ENCODE measurements at regions not wholly inside any gene's neighbourhood (a gene's known extent, or its start where the extent isn't known, plus 50 kb on each side); places are given as distances from the start of the nearest gene placed in this dataset.

DNA sequence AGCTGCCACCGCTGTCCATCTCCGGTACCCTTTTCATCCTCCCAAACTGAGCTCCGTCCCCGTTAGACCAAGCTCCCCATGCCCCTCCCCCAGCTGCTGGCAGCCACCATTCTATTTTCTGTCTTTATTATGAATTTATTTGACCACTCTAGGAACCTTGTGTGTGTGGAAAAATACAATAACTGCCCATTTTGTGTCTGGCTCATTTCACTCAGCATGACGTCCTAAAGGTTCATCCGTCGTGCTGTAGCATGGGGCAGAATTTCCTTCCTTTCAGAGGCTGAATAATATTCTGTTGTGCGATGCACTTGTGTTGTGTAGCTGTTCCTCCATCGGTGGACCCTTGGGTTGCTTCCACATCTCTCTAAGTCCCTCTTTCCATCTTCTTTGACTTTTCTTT lies 263.1 kb downstream of the SEC14L1 start:
- peaks cover 0 to 6% of the 10 kb centered on the region in 2 donors for H3K4me1 ChIP-seq (ENCODE audit: control insufficient read depth in 1 of 2, insufficient read depth in 2 of 2, low read length in 2 of 2)
- no peak for ATAC-seq (ENCODE audit: low FRiP score)
- WGBS, 2 donors = 45 to 46% methylated on average over 9 of the region's 9 CpGs
- H3K4me3 ChIP-seq (ENCODE audit: low read length in 2 of 2) = no peak overlapping the region
- intact Hi-C loops (cut with DNase I) = no loop called here
- no peak for DNase-seq
- H3K27ac ChIP-seq (ENCODE audit: low read depth in 1 of 2, low read length in 2 of 2) = peak overlapping the region; percentile 50 to 55
- no peaks in the 10 kb centered on the region for H3K27me3 ChIP-seq (ENCODE audit: control insufficient read depth in 1 of 2, insufficient read depth in 2 of 2, low read length in 1 of 2)
- H3K36me3 ChIP-seq (ENCODE audit: control insufficient read depth in 1 of 2, insufficient read depth in 2 of 2, low read length in 1 of 2) = no peaks in the 10 kb centered on the region
- no peaks in the 10 kb centered on the region for H3K9me3 ChIP-seq (ENCODE audit: control insufficient read depth, low read length)

DNA sequence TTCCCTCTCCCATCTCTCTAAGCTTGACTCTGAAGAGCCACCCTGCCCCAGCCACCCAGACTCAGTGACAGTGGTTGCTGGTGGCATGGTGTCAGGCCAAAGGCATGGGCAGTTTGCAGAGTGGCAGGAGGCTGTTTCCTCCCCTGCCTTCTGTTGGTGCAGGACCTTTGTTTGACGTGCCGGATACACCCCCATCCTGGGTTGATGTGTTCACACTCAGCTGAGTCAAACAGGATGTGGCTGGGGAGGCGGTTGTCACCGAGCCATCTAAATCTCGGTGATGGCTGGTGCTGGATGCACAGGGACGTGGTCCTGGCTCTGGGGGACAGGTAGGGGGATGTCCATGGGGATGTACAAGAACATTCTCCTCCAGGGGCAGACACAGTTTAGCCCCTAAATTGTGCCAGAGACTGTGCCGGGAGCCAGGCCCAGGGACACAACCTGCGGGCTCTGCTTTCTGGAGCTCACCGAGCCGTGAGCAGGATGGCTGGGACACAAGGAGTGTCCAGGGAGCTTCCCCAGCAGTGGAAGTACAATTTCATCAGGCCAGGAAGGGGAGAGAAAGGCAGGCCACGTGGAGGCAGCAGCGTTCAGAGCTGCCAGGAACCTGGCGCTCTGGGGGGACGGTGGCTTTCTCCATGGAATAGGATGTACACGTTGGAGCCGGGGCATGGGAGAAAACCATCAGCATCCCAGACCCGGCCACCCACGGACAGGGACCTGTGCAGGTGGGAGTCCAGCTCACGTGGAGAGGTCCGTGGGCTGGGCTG lies 264.2 kb downstream of the SEC14L1 start:
- peak; percentile 88 for DNase-seq
- no peaks in the 10 kb centered on the region for H3K36me3 ChIP-seq (ENCODE audit: control insufficient read depth in 1 of 2, insufficient read depth in 2 of 2, low read length in 1 of 2)
- intact Hi-C loops (cut with DNase I) = loop anchor here (5.0 kb wide), 2 partner anchors 33 to 73 kb away; no protein-coding TSS in a partner anchor
- no peaks in the 10 kb centered on the region for H3K27me3 ChIP-seq (ENCODE audit: control insufficient read depth in 1 of 2, insufficient read depth in 2 of 2, low read length in 1 of 2)
- H3K4me3 ChIP-seq (ENCODE audit: low read length in 2 of 2) = no peak overlapping the region
- H3K4me1 ChIP-seq (ENCODE audit: control insufficient read depth in 1 of 2, insufficient read depth in 2 of 2, low read length in 2 of 2) = peaks cover 0 to 8% of the 10 kb centered on the region in 2 donors
- no peak for ATAC-seq (ENCODE audit: low FRiP score)
- WGBS, 2 donors = 53 to 60% methylated on average over 20 of the region's 20 CpGs
- no peaks in the 10 kb centered on the region for H3K9me3 ChIP-seq (ENCODE audit: control insufficient read depth, low read length)
- peak overlapping the region; percentile 24 to 28 for H3K27ac ChIP-seq (ENCODE audit: low read depth in 1 of 2, low read length in 2 of 2)

DNA sequence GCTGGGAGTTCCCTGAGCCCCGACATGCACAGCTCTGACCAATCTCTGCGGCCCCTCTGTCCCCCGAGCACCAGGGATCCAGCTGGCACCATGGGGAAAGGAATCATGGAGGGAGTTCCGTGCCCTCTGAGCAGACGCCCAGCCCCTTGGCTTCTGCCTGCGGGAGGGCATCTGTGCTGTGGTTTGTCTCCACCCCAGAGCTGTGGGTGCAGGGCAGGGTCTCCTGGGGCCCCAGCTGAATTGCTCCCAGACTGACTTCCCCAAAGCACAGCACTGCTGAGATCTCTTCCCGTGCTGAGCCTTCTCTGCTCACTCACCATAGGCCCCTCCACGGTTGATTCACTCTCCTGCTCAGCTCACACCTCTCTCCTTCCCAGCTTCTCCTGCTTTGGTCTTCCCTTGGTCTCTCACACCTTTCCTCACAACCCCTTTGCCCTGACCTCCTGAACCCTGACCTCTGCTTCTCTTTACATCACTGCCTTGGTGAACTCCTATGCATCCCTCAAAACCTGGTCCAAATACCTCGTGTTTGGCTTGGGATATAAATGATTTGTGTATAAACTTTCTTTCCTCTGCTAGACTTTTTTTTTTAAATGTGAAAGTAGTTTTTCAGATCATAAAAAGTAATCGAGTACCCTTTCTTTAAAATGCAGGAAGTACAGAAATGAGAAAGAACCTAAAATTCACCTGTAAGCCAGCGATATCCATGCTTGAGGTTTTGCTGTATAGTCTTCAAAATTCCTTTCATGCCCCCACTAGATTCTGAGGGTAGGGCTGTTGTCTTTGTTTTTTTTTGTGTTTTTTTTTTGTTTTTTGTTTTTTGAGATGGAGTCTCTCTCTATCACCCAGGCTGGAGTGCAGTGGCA lies 265.3 kb downstream of the SEC14L1 start:
- intact Hi-C loops (cut with DNase I) = loop anchor here (5.0 kb wide), 2 partner anchors 34 to 74 kb away; no protein-coding TSS in a partner anchor
- WGBS, 2 donors = 88 to 90% methylated on average over 11 of the region's 11 CpGs
- no peaks in the 10 kb centered on the region for H3K9me3 ChIP-seq (ENCODE audit: control insufficient read depth, low read length)
- H3K27me3 ChIP-seq (ENCODE audit: control insufficient read depth in 1 of 2, insufficient read depth in 2 of 2, low read length in 1 of 2) = no peaks in the 10 kb centered on the region
- peaks cover 0 to 8% of the 10 kb centered on the region in 2 donors for H3K4me1 ChIP-seq (ENCODE audit: control insufficient read depth in 1 of 2, insufficient read depth in 2 of 2, low read length in 2 of 2)
- H3K4me3 ChIP-seq (ENCODE audit: low read length in 2 of 2) = no peak overlapping the region
- DNase-seq = no peak
- ATAC-seq (ENCODE audit: low FRiP score) = no peak
- H3K36me3 ChIP-seq (ENCODE audit: control insufficient read depth in 1 of 2, insufficient read depth in 2 of 2, low read length in 1 of 2) = no peaks in the 10 kb centered on the region
- peak overlapping the region in 1 of 2 donors; percentile 28 for H3K27ac ChIP-seq (ENCODE audit: low read depth in 1 of 2, low read length in 2 of 2)

DNA sequence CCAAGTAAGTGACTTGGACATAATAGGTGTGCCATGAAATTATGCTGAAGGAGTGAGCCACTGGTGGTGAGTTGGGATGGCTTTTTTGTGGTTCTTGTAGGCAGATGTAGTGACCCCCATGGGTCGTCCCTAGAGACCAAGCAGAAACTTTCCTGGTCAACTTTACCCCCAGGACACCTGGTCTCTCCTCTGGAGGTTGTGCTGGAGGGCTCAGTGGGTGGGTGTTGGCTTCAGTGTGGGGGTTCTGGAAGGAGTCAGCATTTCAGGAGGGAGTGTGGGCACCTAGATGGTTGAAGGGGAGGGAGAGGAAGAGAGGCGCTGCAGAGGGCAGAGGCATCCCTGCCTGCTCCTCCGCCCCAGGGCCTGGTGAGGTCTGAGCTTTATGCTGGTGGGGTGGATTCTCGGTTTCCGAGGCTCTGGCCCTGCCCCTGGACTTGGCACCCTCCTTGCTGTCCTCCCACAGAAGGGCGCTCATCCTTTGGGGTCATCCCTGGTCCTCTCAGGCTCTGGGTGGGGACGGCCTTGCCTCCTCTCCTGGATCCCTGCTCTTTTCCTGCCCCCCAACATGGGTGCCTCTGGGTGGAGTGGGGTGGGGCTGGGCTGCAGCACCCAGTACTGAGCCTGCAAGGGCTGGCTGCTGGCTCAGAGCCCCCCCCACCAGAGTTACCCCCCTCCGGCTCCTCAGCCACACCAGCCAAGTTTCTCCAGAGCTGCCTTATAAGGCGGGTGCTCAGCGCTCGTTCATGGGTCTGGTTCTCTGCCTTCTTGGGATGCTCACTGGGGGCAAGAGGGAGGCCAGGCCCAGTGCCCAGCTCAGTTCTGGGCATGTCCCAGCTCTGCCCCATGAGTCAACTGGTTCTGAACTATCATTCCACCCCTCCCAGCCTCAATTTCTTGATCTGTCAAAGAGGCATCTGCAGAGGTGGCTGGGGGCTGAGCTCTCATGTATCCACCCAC lies 266.8 kb downstream of the SEC14L1 start:
- DNase-seq (peak; percentile 79 to 90), ATAC-seq (ENCODE audit: low FRiP score) (peak; percentile 56)
- H3K9me3 ChIP-seq (ENCODE audit: control insufficient read depth, low read length) = no peaks in the 10 kb centered on the region
- peak overlapping the region; percentile 59 to 69 for H3K27ac ChIP-seq (ENCODE audit: low read depth in 1 of 2, low read length in 2 of 2)
- peaks cover 0 to 8% of the 10 kb centered on the region in 2 donors for H3K4me1 ChIP-seq (ENCODE audit: control insufficient read depth in 1 of 2, insufficient read depth in 2 of 2, low read length in 2 of 2)
- H3K36me3 ChIP-seq (ENCODE audit: control insufficient read depth in 1 of 2, insufficient read depth in 2 of 2, low read length in 1 of 2) = no peaks in the 10 kb centered on the region
- no peak overlapping the region for H3K4me3 ChIP-seq (ENCODE audit: low read length in 2 of 2)
- no peaks in the 10 kb centered on the region for H3K27me3 ChIP-seq (ENCODE audit: control insufficient read depth in 1 of 2, insufficient read depth in 2 of 2, low read length in 1 of 2)
- 43 to 46% methylated on average over 10 to 11 of the region's 11 CpGs for WGBS, 2 donors
- intact Hi-C loops (cut with DNase I) = loop anchor here (5.0 kb wide), 2 partner anchors 35 to 75 kb away; no protein-coding TSS in a partner anchor

DNA sequence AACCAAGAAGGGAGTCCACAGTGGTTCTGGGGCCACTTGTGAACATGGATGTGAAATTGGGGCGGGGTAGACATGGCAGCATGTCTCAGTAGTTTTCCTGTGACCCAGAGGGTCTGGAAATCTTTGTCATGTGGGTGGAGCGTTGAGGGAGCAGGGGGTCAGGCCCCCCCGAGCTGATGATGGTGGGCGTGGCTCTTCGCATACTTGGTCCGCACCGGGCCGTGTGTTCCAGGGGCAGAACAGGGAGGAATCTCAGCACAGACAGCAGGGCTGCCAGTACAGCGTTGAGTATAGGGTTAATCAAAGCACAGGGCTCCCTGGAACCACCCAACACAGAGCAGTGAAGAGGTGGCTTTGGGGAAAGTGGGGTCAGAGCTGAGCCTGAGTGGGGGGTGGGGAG lies 267.5 kb downstream of the SEC14L1 start:
- intact Hi-C loops (cut with DNase I) = loop anchor here (5.0 kb wide), 2 partner anchors 36 to 76 kb away; no protein-coding TSS in a partner anchor
- no peak for ATAC-seq (ENCODE audit: low FRiP score)
- Histone ChIP-seq H3K27ac (ENCODE audit: low read depth in 1 of 2, low read length in 2 of 2) (peak overlapping the region; percentile 59 to 69), H3K36me3 (ENCODE audit: control insufficient read depth in 1 of 2, insufficient read depth in 2 of 2, low read length in 1 of 2) (no peaks in the 10 kb centered on the region), H3K4me1 (ENCODE audit: control insufficient read depth in 1 of 2, insufficient read depth in 2 of 2, low read length in 2 of 2) (peaks cover 0 to 8% of the 10 kb centered on the region in 2 donors), H3K27me3 (ENCODE audit: control insufficient read depth in 1 of 2, insufficient read depth in 2 of 2, low read length in 1 of 2) (no peaks in the 10 kb centered on the region), H3K9me3 (ENCODE audit: control insufficient read depth, low read length) (no peaks in the 10 kb centered on the region), H3K4me3 (ENCODE audit: low read length in 2 of 2) (no peak overlapping the region)
- WGBS, 2 donors = 43 to 53% methylated on average over 9 of the region's 9 CpGs
- no peak for DNase-seq

DNA sequence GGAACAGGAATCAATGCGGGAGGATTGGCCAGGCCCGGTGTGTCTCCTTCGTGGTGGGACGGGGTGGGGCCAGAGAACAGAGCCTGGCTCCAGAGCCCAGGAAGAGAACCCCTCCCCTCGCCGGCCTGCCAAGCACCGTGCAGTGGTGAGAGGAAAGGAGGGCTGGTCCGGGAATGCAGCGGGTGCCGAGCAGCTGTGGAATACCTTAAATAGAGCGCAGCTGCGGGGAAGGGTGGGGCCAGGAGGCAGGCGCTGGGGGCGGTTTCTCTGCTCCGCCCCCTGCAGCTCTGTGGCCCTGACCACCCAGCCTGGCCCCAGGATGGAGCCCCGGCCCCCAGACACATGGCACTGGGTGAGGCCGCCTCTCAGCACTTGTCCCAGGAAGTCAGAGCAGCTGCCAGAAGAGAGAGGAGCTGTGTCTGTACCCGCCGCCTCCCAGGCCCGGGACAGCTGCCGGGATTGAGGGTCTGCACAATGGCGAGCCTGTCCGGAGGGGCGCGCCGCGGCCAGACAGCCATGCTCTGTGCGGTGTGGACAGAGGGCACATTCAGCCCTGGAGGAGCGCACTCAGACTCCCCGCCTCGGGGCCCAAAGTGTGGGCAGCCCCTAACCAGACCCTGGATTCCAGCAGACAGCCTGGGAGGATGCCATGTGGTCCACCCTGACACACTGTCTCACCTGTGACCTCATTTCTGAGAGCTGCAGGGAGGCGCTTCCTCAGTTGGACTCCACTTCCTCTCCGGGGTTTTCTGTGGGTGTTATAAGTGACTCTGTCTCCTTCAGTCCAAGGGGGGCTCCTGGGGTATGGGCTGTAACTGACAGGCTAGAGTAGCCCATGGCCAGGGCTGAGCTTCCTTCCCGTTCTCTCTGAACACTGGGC lies 268.8 kb downstream of the SEC14L1 start:
- H3K9me3 ChIP-seq (ENCODE audit: control insufficient read depth, low read length) = no peaks in the 10 kb centered on the region
- DNase-seq = peak; percentile 91 to 96
- no peak overlapping the region for H3K4me3 ChIP-seq (ENCODE audit: low read length in 2 of 2)
- peak overlapping the region; percentile 63 to 91 for H3K27ac ChIP-seq (ENCODE audit: low read depth in 1 of 2, low read length in 2 of 2)
- 27 to 34% methylated on average over 29 to 34 of the region's 34 CpGs for WGBS, 2 donors
- ATAC-seq (ENCODE audit: low FRiP score) = peak; percentile 82
- peaks cover 0 to 8% of the 10 kb centered on the region in 2 donors for H3K4me1 ChIP-seq (ENCODE audit: control insufficient read depth in 1 of 2, insufficient read depth in 2 of 2, low read length in 2 of 2)
- no peaks in the 10 kb centered on the region for H3K27me3 ChIP-seq (ENCODE audit: control insufficient read depth in 1 of 2, insufficient read depth in 2 of 2, low read length in 1 of 2)
- intact Hi-C loops (cut with DNase I) = loop anchor here (5.0 kb wide), 2 partner anchors 37 to 77 kb away; no protein-coding TSS in a partner anchor
- H3K36me3 ChIP-seq (ENCODE audit: control insufficient read depth in 1 of 2, insufficient read depth in 2 of 2, low read length in 1 of 2) = no peaks in the 10 kb centered on the region

DNA sequence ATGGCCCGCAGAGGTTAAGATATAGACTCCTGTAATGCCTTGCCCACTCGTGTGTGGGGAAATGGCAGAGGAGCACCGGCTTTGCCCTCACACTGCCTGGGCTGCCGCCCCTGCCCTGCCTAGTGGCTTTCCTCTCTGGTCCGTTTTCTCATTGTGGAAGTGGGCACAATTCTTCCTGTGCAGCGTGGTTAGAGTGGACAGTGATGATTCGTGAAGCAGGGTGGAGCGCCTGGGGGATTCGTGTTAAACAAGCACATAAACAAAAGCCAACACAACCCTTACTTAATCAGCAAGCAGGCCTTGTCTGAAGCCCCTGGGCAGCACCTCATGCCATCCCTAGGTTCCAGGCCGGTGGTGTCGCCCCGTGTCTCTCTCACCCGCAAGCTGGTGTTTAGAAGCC lies 269.7 kb downstream of the SEC14L1 start:
- H3K27me3 ChIP-seq (ENCODE audit: control insufficient read depth in 1 of 2, insufficient read depth in 2 of 2, low read length in 1 of 2) = no peaks in the 10 kb centered on the region
- H3K4me1 ChIP-seq (ENCODE audit: control insufficient read depth in 1 of 2, insufficient read depth in 2 of 2, low read length in 2 of 2) = peaks cover 0 to 8% of the 10 kb centered on the region in 2 donors
- no peaks in the 10 kb centered on the region for H3K36me3 ChIP-seq (ENCODE audit: control insufficient read depth in 1 of 2, insufficient read depth in 2 of 2, low read length in 1 of 2)
- WGBS, 2 donors = 89% methylated on average over 12 to 13 of the region's 13 CpGs
- DNase-seq (no peak), ATAC-seq (ENCODE audit: low FRiP score) (no peak)
- no peaks in the 10 kb centered on the region for H3K9me3 ChIP-seq (ENCODE audit: control insufficient read depth, low read length)
- H3K4me3 ChIP-seq (ENCODE audit: low read length in 2 of 2) = no peak overlapping the region
- H3K27ac ChIP-seq (ENCODE audit: low read depth in 1 of 2, low read length in 2 of 2) = peak overlapping the region in 1 of 2 donors; percentile 91
- intact Hi-C loops (cut with DNase I) = no loop called here
